Neutrophil (primary cell): ENCODE measurements at regions not wholly inside any gene's neighbourhood (a gene's known extent, or its start where the extent isn't known, plus 50 kb on each side); places are given as distances from the start of the nearest gene placed in this dataset.
"Not testable (repeated sequence)": the region's sequence is repeated elsewhere in the genome, so short reads cannot be mapped to it uniquely, and the experiment has no call there.

ENCODE experiments used
- H3K27ac ChIP-seq: fragments of 200-600 bp; sonication (generic); 2 replicates; pipeline ENCODE4 v1.5.1; 2016; ENCODE audit warnings: mild to moderate bottlenecking, moderate library complexity
- H3K27me3 ChIP-seq: fragments of 200-600 bp; sonication (generic); 2 replicates; pipeline ENCODE4 v1.6.0; 2016; ENCODE audit warnings: mild to moderate bottlenecking
- H3K36me3 ChIP-seq: fragments of 200-600 bp; sonication (generic); 2 replicates; pipeline ENCODE4 v1.5.1; 2017
- H3K4me1 ChIP-seq, 2 experiments: fragments of 200-600 bp in 1 of 2; sonication (generic) in 1 of 2; 1 replicate in 1 of 2; 2 replicates in 1 of 2; pipeline versions ENCODE4 v1.5.1 to v1.6.1; 2013 to 2016; ENCODE audit warnings: low read depth in 1 of 2, low read length in 1 of 2, mild to moderate bottlenecking in 1 of 2, moderate library complexity in 1 of 2; ENCODE audit not compliant: control insufficient read depth in 1 of 2, insufficient read depth in 1 of 2
- H3K4me3 ChIP-seq, 2 experiments: fragments of 200-600 bp in 1 of 2; sonication (generic) in 1 of 2; 1 replicate in 1 of 2; 2 replicates in 1 of 2; pipeline ENCODE4 v1.5.1; 2013 to 2016; ENCODE audit warnings: low read depth in 1 of 2, low read length in 1 of 2, mild to moderate bottlenecking in 1 of 2, moderate library complexity in 1 of 2
- H3K9me3 ChIP-seq: fragments of 200-600 bp; sonication (generic); 2 replicates; pipeline ENCODE4 v1.5.1; 2016
- TF ChIP-seq, protein P1 (sequence below): fragments of 200-600 bp; sonication (generic); IDR thresholded peaks from 2 replicates; pipeline ENCODE4 v1.5.1; 2016; ENCODE audit warnings: antibody characterized with exemption

DNA sequence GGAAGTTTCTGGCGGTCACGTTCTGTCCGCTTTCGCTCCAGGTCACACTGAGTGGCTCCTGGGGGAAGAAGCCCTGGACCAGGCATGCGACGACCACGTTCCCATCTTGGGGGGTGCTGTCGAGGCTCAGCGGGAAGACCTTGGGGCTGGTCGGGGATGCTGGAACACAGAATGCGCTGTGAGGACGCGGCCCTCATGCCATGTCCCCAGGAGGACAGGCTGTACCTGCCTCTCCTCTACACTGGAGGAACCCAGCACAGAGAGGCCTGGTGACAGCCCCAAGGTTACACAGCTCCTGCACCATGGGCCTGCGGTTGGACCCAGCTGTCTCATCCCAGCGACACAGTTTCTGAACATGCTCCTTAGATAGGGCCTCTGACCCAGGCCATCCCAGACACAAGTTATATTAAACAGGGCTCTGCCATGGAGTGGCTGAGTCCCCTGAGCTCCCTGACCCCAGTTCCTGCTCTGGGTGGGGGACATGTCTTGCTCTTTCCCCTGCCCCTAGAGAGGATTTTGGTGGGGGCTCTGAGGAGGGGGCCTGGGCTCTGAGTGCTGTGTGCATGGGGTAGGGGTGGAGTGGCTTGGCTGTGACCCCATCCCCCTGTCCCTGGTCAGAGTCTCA, 62.0 kb downstream of the TMEM121 start:
- no peaks in the 10 kb centered on the region for H3K27me3 ChIP-seq
- H3K4me3 ChIP-seq, result no peak overlapping the region
- no peaks in the 10 kb centered on the region for H3K36me3 ChIP-seq
- H3K4me1 ChIP-seq, result no peaks in the 10 kb centered on the region
- no peaks in the 10 kb centered on the region for H3K9me3 ChIP-seq
- H3K27ac ChIP-seq, result no peak overlapping the region
- TF ChIP-seq, protein P1, sequence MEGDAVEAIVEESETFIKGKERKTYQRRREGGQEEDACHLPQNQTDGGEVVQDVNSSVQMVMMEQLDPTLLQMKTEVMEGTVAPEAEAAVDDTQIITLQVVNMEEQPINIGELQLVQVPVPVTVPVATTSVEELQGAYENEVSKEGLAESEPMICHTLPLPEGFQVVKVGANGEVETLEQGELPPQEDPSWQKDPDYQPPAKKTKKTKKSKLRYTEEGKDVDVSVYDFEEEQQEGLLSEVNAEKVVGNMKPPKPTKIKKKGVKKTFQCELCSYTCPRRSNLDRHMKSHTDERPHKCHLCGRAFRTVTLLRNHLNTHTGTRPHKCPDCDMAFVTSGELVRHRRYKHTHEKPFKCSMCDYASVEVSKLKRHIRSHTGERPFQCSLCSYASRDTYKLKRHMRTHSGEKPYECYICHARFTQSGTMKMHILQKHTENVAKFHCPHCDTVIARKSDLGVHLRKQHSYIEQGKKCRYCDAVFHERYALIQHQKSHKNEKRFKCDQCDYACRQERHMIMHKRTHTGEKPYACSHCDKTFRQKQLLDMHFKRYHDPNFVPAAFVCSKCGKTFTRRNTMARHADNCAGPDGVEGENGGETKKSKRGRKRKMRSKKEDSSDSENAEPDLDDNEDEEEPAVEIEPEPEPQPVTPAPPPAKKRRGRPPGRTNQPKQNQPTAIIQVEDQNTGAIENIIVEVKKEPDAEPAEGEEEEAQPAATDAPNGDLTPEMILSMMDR, result no peak

DNA sequence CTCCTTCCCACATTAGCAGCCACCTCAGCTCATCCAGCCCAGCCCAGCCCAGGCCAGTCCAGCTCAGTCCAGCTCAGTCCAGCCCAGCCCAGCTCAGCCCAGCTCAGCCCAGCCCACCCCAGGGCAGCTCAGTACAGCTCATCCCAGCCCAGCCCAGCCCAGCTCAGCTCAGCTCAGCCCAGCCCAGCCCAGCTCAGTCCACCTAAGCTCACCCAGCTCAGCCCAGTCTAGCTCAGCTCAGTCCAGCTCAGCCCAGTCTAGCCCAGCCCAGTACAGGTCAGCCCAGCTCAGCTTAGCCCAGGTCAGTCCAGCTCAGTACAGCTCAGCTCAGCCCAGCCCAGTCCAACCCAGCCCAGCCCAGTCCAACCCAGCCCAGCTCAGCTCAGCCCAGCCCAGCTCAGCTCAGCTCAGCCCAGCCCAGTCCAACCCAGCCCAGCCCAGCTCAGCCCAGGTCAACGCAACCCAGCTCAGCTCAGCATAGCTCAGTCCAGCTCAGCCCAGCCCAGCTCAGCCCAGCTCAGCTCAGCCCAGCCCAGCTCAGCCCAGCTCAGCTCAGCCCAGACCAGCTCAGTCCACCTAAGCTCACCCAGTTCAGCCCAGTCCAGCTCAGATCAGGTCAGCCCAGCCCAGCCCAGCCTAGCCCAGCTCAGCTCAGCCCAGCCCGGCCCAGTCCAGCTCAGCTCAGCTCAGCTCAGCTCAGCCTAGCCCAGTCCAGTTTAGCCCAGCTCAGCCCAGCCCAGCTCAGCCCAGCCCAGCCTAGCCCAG, 63.0 kb downstream of the TMEM121 start:
- TF ChIP-seq, protein P1, result no peak
- H3K9me3 ChIP-seq, result no peaks in the 10 kb centered on the region
- H3K4me3 ChIP-seq, result no peak overlapping the region
- H3K4me1 ChIP-seq, result no peaks in the 10 kb centered on the region
- H3K36me3 ChIP-seq, result no peaks in the 10 kb centered on the region
- no peaks in the 10 kb centered on the region for H3K27me3 ChIP-seq
- H3K27ac ChIP-seq, result no peak overlapping the region

DNA sequence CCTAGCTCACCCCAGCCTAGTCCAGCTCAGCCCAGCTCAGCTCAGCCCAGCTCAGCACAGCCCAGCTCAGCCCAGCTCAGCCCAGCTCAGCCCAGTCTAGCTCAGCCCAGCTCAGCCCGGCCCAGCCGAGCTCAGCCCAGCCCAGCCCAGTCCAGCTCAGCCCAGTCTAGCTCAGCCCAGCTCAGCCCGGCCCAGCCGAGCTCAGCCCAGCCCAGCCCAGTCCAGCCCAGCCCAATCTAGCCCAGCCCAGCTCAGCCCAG, 63.5 kb downstream of the TMEM121 start:
- not testable (repeated sequence) for H3K27me3 ChIP-seq, H3K9me3 ChIP-seq, H3K4me3 ChIP-seq, H3K27ac ChIP-seq, H3K4me1 ChIP-seq, H3K36me3 ChIP-seq

DNA sequence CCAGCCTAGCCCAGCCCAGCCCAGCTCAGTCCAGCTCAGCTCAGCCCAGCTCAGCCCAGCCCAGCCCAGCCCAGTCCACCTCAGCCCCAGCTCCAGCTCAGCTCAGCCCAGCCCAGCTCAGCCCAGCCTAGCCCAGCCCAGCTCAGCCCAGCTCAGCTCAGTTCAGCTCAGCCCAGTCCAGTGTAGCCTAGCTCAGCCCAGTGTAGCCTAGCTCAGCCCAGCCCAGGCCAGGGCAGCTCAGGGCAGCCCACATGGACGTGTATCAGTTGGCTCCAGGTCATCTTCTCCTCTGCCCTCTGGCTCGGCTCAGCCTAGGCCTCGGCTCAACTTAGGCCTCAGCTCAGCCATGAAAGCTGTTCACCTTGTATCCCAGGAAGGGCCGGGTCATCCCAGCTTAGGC, 64.7 kb downstream of the TMEM121 start:
- Histone ChIP-seq H3K4me1 (no peaks in the 10 kb centered on the region), H3K27me3 (no peaks in the 10 kb centered on the region), H3K27ac (no peak overlapping the region), H3K36me3 (no peaks in the 10 kb centered on the region), H3K9me3 (no peaks in the 10 kb centered on the region), H3K4me3 (no peak overlapping the region)
- TF ChIP-seq, protein P1, result no peak

DNA sequence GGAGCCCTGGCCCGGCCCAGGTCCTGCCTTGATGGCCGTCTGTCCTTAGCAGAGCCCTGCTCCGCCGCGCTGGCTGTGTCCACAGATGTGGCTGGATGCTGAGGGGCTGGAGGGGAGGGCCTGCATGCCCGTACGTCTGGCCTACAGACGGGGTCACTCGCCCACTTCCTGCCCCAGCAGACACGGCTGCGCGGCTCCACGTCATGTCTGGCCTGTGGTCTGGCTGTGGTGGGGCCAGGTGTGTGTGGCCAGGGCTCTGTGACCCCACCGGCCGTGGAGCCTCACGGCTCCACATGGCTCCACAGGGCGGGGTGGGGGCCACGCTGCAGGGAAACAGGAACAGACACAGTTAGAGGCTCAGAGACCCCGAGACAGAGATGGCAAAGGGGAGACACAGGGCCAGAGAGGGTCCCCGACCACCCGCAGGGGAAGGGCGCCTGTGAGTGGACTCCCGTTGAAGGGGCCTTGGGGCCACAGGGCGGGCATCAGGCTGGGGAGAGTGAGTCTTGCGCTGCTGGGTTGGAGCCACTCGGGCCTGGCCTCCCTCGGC, 65.5 kb downstream of the TMEM121 start:
- H3K27me3 ChIP-seq, H3K36me3 ChIP-seq, H3K4me1 ChIP-seq, H3K27ac ChIP-seq, H3K9me3 ChIP-seq, H3K4me3 ChIP-seq: not testable (repeated sequence)

DNA sequence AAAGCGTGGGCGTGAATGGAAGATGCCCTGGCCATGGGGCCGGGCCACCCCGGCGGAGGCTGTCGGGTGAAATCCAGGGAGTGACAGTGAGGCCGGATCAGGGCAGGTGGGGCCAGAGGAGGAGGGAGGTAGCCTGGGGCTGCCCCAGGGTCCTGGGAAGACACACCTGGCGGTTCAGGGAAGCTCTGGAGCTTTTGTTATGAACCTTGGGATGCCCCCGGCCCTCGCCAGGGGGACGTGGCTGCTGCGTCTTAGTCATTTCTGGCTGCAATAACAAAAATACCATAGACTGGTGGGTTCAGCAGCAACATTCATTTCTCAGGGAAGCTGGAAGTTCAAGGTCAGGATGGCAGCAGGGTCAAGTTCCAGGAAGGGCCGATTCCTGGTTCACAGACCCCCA, 66.3 kb downstream of the TMEM121 start:
- H3K27ac ChIP-seq, H3K9me3 ChIP-seq, H3K36me3 ChIP-seq, H3K4me1 ChIP-seq, H3K4me3 ChIP-seq, H3K27me3 ChIP-seq: not testable (repeated sequence)

DNA sequence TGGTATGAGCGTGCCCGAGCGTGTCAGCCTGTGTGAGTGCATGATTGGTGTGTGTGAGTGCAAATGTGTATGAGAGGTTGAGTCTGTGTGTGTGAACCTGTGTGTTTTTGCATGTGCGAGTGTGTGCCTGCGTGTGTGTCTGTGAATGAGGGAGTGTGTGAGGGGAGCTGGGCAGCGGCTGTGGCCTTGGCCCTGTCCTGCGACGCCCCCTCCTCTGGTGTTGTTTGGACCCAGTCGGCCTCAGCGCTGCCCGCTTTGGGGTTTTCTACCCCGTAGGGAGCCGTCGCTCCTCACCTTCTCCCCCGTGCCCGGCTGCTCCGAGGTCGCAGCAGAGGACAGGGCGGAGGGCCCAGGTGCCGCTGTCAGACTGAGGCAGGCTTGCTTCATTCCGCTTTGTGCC, 69.0 kb downstream of the TMEM121 start:
- not testable (repeated sequence) for H3K4me1 ChIP-seq, H3K27me3 ChIP-seq, H3K4me3 ChIP-seq, H3K9me3 ChIP-seq, H3K36me3 ChIP-seq, H3K27ac ChIP-seq

DNA sequence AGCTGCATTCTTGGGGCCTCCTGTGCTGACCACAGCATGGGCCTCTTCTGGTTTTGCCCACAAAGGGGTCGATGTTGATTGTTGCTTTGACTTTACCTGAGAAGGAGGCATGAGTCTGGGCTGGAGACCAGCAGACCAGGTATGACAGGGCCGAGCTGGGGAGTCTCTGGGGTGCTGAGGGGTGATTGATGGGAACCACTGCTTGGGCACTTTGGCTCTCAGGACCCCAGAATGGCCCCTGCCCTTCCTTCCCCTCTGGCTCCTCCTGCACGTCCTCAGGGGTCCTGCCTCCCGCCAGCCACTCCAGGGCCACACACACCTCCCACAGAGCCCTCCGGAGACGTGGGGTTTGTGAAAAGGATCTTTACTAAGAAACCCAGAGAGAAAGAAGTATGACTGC, 70.0 kb downstream of the TMEM121 start:
- H3K27ac ChIP-seq, H3K36me3 ChIP-seq, H3K4me1 ChIP-seq, H3K27me3 ChIP-seq, H3K9me3 ChIP-seq, H3K4me3 ChIP-seq: not testable (repeated sequence)

DNA sequence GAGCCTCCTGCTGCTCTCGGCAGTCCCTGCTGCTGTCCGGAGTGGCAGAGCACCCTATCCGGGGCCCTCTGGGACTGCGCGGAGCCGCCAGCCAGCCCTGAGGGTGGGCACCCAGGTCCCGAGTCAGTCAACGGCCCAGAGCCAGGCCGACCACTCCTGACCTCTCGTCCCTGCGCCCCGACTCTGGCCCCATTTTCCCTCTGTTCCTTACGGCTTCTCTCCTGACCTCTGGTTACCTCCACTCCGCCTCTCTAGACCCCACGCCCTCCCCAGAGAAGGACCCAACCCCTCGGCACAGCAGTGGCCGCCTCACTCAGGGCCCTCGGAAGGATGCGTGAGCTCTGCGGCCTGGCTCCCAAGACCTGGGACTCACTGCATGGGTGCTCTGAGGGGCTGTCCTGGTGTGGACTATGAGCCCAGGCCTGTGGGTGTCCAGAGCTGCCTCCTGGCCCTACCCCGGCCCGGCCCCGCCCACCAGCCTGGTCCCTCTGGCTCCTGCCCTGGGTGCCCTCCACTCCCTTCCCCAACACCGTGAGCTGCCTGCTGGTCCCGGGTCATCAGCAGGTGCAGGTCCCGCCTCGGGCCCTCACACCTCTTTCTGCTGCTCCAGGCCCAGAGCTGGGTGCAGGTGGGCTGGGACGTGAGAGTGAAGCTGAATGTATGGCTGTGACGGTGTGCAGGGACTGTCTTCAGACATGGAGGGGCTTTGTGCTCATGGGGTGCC, 71.8 kb downstream of the TMEM121 start:
- H3K4me1 ChIP-seq, result not testable (repeated sequence)

DNA sequence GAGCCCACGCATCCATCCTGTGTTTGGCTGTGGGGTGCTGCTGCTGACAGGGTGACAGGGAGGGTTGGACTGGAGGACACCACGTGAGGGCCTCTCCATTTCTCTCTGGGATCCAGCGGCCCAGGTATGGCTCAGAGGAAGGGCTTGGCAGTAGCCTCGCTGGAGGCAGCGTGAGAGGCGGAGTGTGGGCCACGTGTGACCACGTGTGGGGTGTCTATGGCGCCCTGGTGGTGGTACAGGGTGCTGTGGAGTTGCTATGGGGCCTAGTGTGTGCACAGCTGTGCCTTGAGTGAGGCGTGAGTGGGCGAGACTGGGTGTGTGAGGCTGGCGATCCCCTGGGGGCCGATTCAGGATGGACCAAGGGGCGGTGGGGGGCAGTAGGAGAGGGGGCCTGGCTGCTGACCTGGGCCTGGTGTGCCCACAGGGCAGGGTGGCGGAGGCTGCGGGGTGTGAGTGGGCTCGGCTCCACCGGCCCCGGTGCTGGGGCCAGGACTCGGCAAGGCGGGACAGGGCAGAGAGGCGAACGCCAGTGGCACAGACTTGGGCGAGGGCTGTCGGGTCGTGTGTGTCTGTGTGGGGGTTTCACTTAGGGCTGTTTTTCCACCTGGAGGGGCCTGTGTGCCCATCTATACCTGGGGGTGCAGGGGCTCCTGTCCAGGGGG, 72.7 kb downstream of the TMEM121 start:
- not testable (repeated sequence) for H3K4me3 ChIP-seq, H3K9me3 ChIP-seq, H3K27ac ChIP-seq, H3K36me3 ChIP-seq, H3K27me3 ChIP-seq, H3K4me1 ChIP-seq

More for the DNA sequence above, 71.8 kb downstream of the TMEM121 start:
- not testable (repeated sequence) for H3K9me3 ChIP-seq, H3K36me3 ChIP-seq, H3K27me3 ChIP-seq, H3K4me3 ChIP-seq, H3K27ac ChIP-seq
